Coronary artery (tissue), 2 donors: ENCODE measurements at regions not wholly inside any gene's neighbourhood (a gene's known extent, or its start where the extent isn't known, plus 50 kb on each side); places are given as distances from the start of the nearest gene placed in this dataset.

Experiments used
- DNase-seq: peaks from one replicate; pipeline ENCODE4 v3.0.0-alpha.2; 2017; ENCODE audit warnings: low spot score
- H3K27ac ChIP-seq, 2 donors: fragments of 200-600 bp; sonication (generic); one replicate each; pipeline ENCODE4 v1.5.1; 2016 to 2019
- H3K4me3 ChIP-seq: fragments of 200-600 bp; sonication (generic); 2 replicates; pipeline ENCODE4 v1.5.1; 2016; ENCODE audit warnings: mild to moderate bottlenecking, moderate library complexity
- CTCF ChIP-seq: fragments of 200-600 bp; sonication (generic); IDR thresholded peaks from one replicate; pipeline ENCODE4 v1.5.1; 2019; ENCODE audit warnings: antibody characterized with exemption

- no peak for TF ChIP-seq CTCF
- DNase-seq: no peak
- no peak overlapping the region for H3K4me3 ChIP-seq
- no peak overlapping the region for H3K27ac ChIP-seq
Observed at GRCh38 chr3:81931265-81932251, 170.1 kb upstream of the GBE1 start.

- DNase-seq: no peak
- TF ChIP-seq CTCF: no peak
Observed at GRCh38 chr3:81929697-81930096, 168.3 kb upstream of the GBE1 start.

GRCh38 chr3:81927811-81928210, 166.4 kb upstream of the GBE1 start:
- no peak overlapping the region for H3K27ac ChIP-seq
- no peak overlapping the region for H3K4me3 ChIP-seq
- no peak for TF ChIP-seq CTCF
- DNase-seq: no peak

More at GRCh38 chr3:81929697-81930096, 168.3 kb upstream of the GBE1 start:
- Histone ChIP-seq H3K27ac (no peak overlapping the region), H3K4me3 (no peak overlapping the region)

GRCh38 chr3:81925385-81925784, 163.9 kb upstream of the GBE1 start:
- Histone ChIP-seq H3K27ac (no peak overlapping the region), H3K4me3 (no peak overlapping the region)
- no peak for DNase-seq
- no peak for TF ChIP-seq CTCF

- TF ChIP-seq CTCF: no peak
- Histone ChIP-seq H3K4me3 (no peak overlapping the region), H3K27ac (no peak overlapping the region)
- no peak for DNase-seq
Observed at GRCh38 chr3:81923038-81923437, 161.6 kb upstream of the GBE1 start.

GRCh38 chr3:81922404-81922803, 161.0 kb upstream of the GBE1 start:
- Histone ChIP-seq H3K4me3 (no peak overlapping the region), H3K27ac (no peak overlapping the region)
- TF ChIP-seq CTCF: no peak
- no peak for DNase-seq

- no peak for DNase-seq
- H3K4me3 ChIP-seq: no peak overlapping the region
- no peak overlapping the region for H3K27ac ChIP-seq
- TF ChIP-seq CTCF: no peak
Observed at GRCh38 chr3:81920816-81921215, 159.4 kb upstream of the GBE1 start.
